ENCODE measurements at regions not wholly inside any gene's neighbourhood (a gene's known extent, or its start where the extent isn't known, plus 50 kb on each side); places are given as distances from the start of the nearest gene placed in this dataset.

- RAD21 ChIA-PET (ENCODE audit: low non-redundant PET in 1 of 2, low total read pairs in 2 of 2, uncharacterized antibody in 2 of 2, unreplicated experiment in 2 of 2) = no interaction called here
- CTCF ChIA-PET = no interaction called here
- no peak; the same call in 1 of the 2 replicates for ATAC-seq
- H4K20me1 ChIP-seq (ENCODE audit: insufficient read depth) = no peaks in the 10 kb centered on the region
- no peaks in the 10 kb centered on the region for H3K79me2 ChIP-seq (ENCODE audit: insufficient read depth, low read length)
- no peak for DNase-seq (ENCODE audit: low read depth, low spot score)
- peaks cover 0 to 6% of the 10 kb centered on the region in 2 experiments; a peak in 1 of 4 replicates for H3K4me1 ChIP-seq (ENCODE audit: control insufficient read depth in 1 of 2, insufficient read depth in 2 of 2, low read length in 2 of 2)
- no TSS peak for BruUV-seq (replicated peaks)
- H3K27me3 ChIP-seq (ENCODE audit: insufficient read depth, low read length) = no peaks in the 10 kb centered on the region
- intact Hi-C loops (cut with micrococcal nuclease) = no loop called here
- no peak overlapping the region for H3K9ac ChIP-seq (ENCODE audit: low read length)
- no peak overlapping the region for H3K27ac ChIP-seq (ENCODE audit: low read depth, low read length)
- TF ChIP-seq EZH2phosphoT487 (IDR thresholded peaks at IDR 0.05; ENCODE audit: borderline replicate concordance) (no peak), EGR1 (IDR thresholded peaks at IDR 0.05; ENCODE audit: low read depth) (no peak), SIN3A (IDR thresholded peaks at IDR 0.05; ENCODE audit: low read depth) (no peak), POLR2A (IDR thresholded peaks at IDR 0.05; ENCODE audit: borderline replicate concordance, extremely low read depth, insufficient read depth, insufficient read length) (no peak), CBX3 (IDR thresholded peaks at IDR 0.05; ENCODE audit: low read depth) (no peak), POLR2AphosphoS5 (IDR thresholded peaks at IDR 0.05; ENCODE audit: low read depth, low read length) (no peak), RAD21 (IDR thresholded peaks at IDR 0.05; ENCODE audit: low read depth) (no peak), YY1 (IDR thresholded peaks at IDR 0.05; ENCODE audit: extremely low read depth, insufficient replicate concordance, low read depth, low read length) (no peak), MAX (IDR thresholded peaks at IDR 0.05) (no peak)
- TF ChIP-seq, protein P1, sequence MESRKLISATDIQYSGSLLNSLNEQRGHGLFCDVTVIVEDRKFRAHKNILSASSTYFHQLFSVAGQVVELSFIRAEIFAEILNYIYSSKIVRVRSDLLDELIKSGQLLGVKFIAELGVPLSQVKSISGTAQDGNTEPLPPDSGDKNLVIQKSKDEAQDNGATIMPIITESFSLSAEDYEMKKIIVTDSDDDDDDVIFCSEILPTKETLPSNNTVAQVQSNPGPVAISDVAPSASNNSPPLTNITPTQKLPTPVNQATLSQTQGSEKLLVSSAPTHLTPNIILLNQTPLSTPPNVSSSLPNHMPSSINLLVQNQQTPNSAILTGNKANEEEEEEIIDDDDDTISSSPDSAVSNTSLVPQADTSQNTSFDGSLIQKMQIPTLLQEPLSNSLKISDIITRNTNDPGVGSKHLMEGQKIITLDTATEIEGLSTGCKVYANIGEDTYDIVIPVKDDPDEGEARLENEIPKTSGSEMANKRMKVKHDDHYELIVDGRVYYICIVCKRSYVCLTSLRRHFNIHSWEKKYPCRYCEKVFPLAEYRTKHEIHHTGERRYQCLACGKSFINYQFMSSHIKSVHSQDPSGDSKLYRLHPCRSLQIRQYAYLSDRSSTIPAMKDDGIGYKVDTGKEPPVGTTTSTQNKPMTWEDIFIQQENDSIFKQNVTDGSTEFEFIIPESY (IDR thresholded peaks at IDR 0.05; ENCODE audit: extremely low read depth, insufficient replicate concordance, low read length) = no peak
- H3K4me2 ChIP-seq (ENCODE audit: low read length) = no peak overlapping the region
- H3K9me2 ChIP-seq (ENCODE audit: insufficient read depth) = no peaks in the 10 kb centered on the region
- no peaks in the 10 kb centered on the region for H3K36me3 ChIP-seq (ENCODE audit: control insufficient read depth in 1 of 2, insufficient read depth in 2 of 2, low read length in 2 of 2)
- H3K9me3 ChIP-seq (ENCODE audit: control insufficient read depth in 1 of 2, insufficient read depth in 1 of 2, low read depth in 1 of 2, low read length in 2 of 2) = no peaks in the 10 kb centered on the region
- POLR2A ChIA-PET = no interaction called here
- H2AFZ ChIP-seq (ENCODE audit: low read depth, low read length, poor library complexity, severe bottlenecking) = no peak overlapping the region
- no peak overlapping the region for H3K4me3 ChIP-seq (replicated peaks in 1 of 2; ENCODE audit: low read depth in 1 of 2, low read length in 2 of 2)
Observed at GRCh38 chr7:13062631-13063030, 375.2 kb downstream of the ARL4A start.

Measured in HCT116 (cell line).